K562 (cell line): ENCODE measurements at regions not wholly inside any gene's neighbourhood (a gene's known extent, or its start where the extent isn't known, plus 50 kb on each side); places are given as distances from the start of the nearest gene placed in this dataset.

Experiments
- ETV5 ChIP-seq: sonication (generic); formaldehyde crosslinking; IDR thresholded peaks from 2 replicates; pipeline ENCODE4 v1.4.0; 2020; ENCODE audit warnings: low read depth, mild to moderate bottlenecking, missing genetic modification reagents
- JUN ChIP-seq, 2 experiments: sonication (generic) in 1 of 2; formaldehyde crosslinking in 1 of 2; IDR thresholded peaks; 2 replicates each; pipeline versions ENCODE4 v1.6.1 to v1.8.0; 2012 to 2022; ENCODE audit warnings: borderline replicate concordance in 2 of 2, mild to moderate bottlenecking in 2 of 2, improper control_type of control experiment in 1 of 2, low read depth in 1 of 2, low read length in 1 of 2, missing genetic modification reagents in 1 of 2
- MAFF ChIP-seq: IDR thresholded peaks from 2 replicates; pipeline ENCODE4 v1.6.1; 2012; ENCODE audit warnings: low read length, improper control_type of control experiment
- MBD1 ChIP-seq: fragments of 250-450 bp; sonication (Bioruptor Pico); IDR thresholded peaks from 2 replicates; pipeline ENCODE4 v1.8.0; 2022; ENCODE audit warnings: inconsistent platforms
- NFRKB ChIP-seq: fragments of 450-650 bp; IDR thresholded peaks from 2 replicates; pipeline ENCODE4 v1.6.1; 2016; ENCODE audit warnings: low read depth
- PHTF2 ChIP-seq: fragments of 250-450 bp; sonication (Bioruptor Pico); IDR thresholded peaks from 2 replicates; pipeline ENCODE4 v1.5.0; 2021; ENCODE audit warnings: mild to moderate bottlenecking
- SNRNP70 ChIP-seq: fragments of 200-400 bp; formaldehyde crosslinking; optimal IDR thresholded peaks from 2 replicates; pipeline ENCODE3; 2017; ENCODE audit warnings: low read depth, low read length
- XRCC5 ChIP-seq: fragments of 200-400 bp; formaldehyde crosslinking; IDR thresholded peaks from 2 replicates; pipeline ENCODE4 v1.6.1; 2017; ENCODE audit warnings: low read depth, mild to moderate bottlenecking, low read length
- ZBTB11 ChIP-seq, 3 experiments: fragments of 200-800 bp in 1 of 3; fragments of 250-450 bp in 1 of 3; fragments of 450-650 bp in 1 of 3; sonication (Bioruptor Pico) in 1 of 3; sonication (Bioruptor generic) in 1 of 3; formaldehyde crosslinking in 1 of 3; IDR thresholded peaks; 2 replicates each; pipeline versions ENCODE4 v1.6.1 to v1.8.0; 2016 to 2022; ENCODE audit warnings: mild to moderate bottlenecking in 2 of 3, missing genetic modification characterization in 2 of 3, missing compliant biosample characterization in 1 of 3, moderate library complexity in 1 of 3
- ZKSCAN8 ChIP-seq: fragments of 200-800 bp; sonication (Bioruptor generic); IDR thresholded peaks from 2 replicates; pipeline ENCODE4 v1.6.1; 2016; ENCODE audit warnings: missing genetic modification characterization, missing compliant biosample characterization
- ZNF121 ChIP-seq: sonication (generic); formaldehyde crosslinking; conservative IDR thresholded peaks from 2 replicates; pipeline ENCODE4 v1.8.0; 2022; ENCODE audit warnings: missing genetic modification reagents

- TF ChIP-seq ZKSCAN8 (no peak), JUN (IDR thresholded peaks at IDR 0.05; ENCODE audit: borderline replicate concordance, low read depth, low read length) (no peak), JUN (CRISPR knock-in tag; IDR thresholded peaks at IDR 0.05; ENCODE audit: borderline replicate concordance) (no peak), MBD1 (CRISPR knock-in tag) (no peak), XRCC5 (no peak), ETV5 (CRISPR knock-in tag) (no peak), SNRNP70 (no peak), PHTF2 (no peak), MAFF (peak; percentile 36), ZNF121 (CRISPR knock-in tag) (no peak), NFRKB (no peak), ZBTB11 (CRISPR knock-in tag; IDR thresholded peaks at IDR 0.05) (no peak)
These were observed 100.6 kb downstream of the CETN3 start (continued) for GRCh38 chr5:90308787-90309585.
